Transverse colon (tissue), 4 donors: ENCODE measurements at regions not wholly inside any gene's neighbourhood (a gene's known extent, or its start where the extent isn't known, plus 50 kb on each side); places are given as distances from the start of the nearest gene placed in this dataset.
A peak's percentile ranks its signal among the peaks of the same experiment; 100 is the strongest.

Source experiments
- DNase-seq: peaks from one replicate; pipeline ENCODE4 v3.0.0-alpha.2; 2019
- H3K27ac ChIP-seq, 4 donors: fragments of 200-600 bp; sonication (generic); 2 replicates each; pipeline ENCODE4 v1.5.1; 2016 to 2018; ENCODE audit warnings: inconsistent platforms in 4 of 4
- H3K27me3 ChIP-seq: fragments of 200-600 bp; sonication (generic); 2 replicates; pipeline ENCODE4 v1.5.1; 2017; ENCODE audit warnings: inconsistent platforms
- H3K36me3 ChIP-seq, 4 donors: fragments of 200-600 bp; sonication (generic); 2 replicates each; pipeline ENCODE4 v1.5.1; 2017 to 2019; ENCODE audit warnings: inconsistent platforms in 4 of 4
- H3K4me1 ChIP-seq, 4 donors: fragments of 200-600 bp; sonication (generic); 2 replicates each; pipeline ENCODE4 v1.5.1; 2017 to 2020; ENCODE audit warnings: inconsistent platforms in 4 of 4
- H3K4me3 ChIP-seq, 4 donors: fragments of 200-600 bp; sonication (generic); 1 replicate in 1 of 4; 2 replicates in 3 of 4; pipeline versions ENCODE4 v1.5.1 to v1.6.1; 2017 to 2019; ENCODE audit warnings: inconsistent platforms in 4 of 4
- H3K9me3 ChIP-seq, 2 donors: fragments of 200-600 bp; sonication (generic); 2 replicates each; pipeline ENCODE4 v1.5.1; 2017 to 2019; ENCODE audit warnings: inconsistent platforms in 2 of 2
- CTCF ChIP-seq, 5 experiments: fragments of 200-600 bp in 3 of 5; fragments of 450-650 bp in 2 of 5; sonication (generic) in 3 of 5; IDR thresholded peaks; 1 replicate in 2 of 5; 2 replicates in 3 of 5; pipeline ENCODE4 v1.5.1; 2016 to 2017; ENCODE audit warnings: antibody characterized with exemption in 5 of 5, inconsistent platforms in 3 of 5, mild to moderate bottlenecking in 2 of 5, moderate library complexity in 1 of 5
- EP300 ChIP-seq: sonication (generic); formaldehyde crosslinking; IDR thresholded peaks from one replicate; pipeline ENCODE4 v1.6.1; 2017; ENCODE audit warnings: antibody characterized with exemption, low read depth
- POLR2A ChIP-seq: fragments of 450-650 bp; IDR thresholded peaks from one replicate; pipeline ENCODE4 v1.6.1; 2016; ENCODE audit warnings: antibody characterized with exemption, mild to moderate bottlenecking, moderate library complexity
- POLR2AphosphoS5 ChIP-seq, 3 donors: sonication (generic); formaldehyde crosslinking; IDR thresholded peaks; one replicate each; pipeline ENCODE4 v1.6.1; 2016; ENCODE audit warnings: antibody characterized with exemption in 3 of 3
- WGBS, 2 donors: methylation state at CpG; one replicate each; pipeline ENCODE4 v1.1.5; 2018; ENCODE audit warnings: low coverage in 1 of 2; 5-methylcytosine and 5-hydroxymethylcytosine counted together
- in situ Hi-C, 4 donors: fragments of 200-750 bp; cut with MboI; loops; one replicate each; pipeline versions ENCODE4 v1.15.0 to v1.15.1; 2017; ENCODE audit warnings: low sequenced_read_pairs in 3 of 4, low pct_ligation_motif_present in 1 of 4, low pct_unique_long_range_greater_than_20kb in 1 of 4
- intact Hi-C: fragments of 100-400 bp; cut with DNase I; formaldehyde crosslinking; loops from one replicate; pipeline ENCODE4 v1.15.1; 2023; ENCODE audit warnings: low total_unique reads

GRCh38 chr6:85364344-85364743, 85.5 kb upstream of the NT5E start:
- no peaks in the 10 kb centered on the region for H3K36me3 ChIP-seq
- peaks cover 0 to 17% (median 4%) of the 10 kb centered on the region in 4 donors for H3K4me1 ChIP-seq
- no peak overlapping the region for H3K4me3 ChIP-seq
- no peaks in the 10 kb centered on the region for H3K27me3 ChIP-seq
- TF ChIP-seq POLR2A (no peak), EP300 (no peak), POLR2AphosphoS5 (IDR thresholded peaks at IDR 0.05) (no peak), CTCF (IDR thresholded peaks at IDR 0.05) (no peak)
- intact Hi-C loops (no loop called here), in situ Hi-C loops (loop anchor here in 1 of 4 donors (5.0 kb wide), 1 partner anchor 118 kb away; no protein-coding TSS in a partner anchor)
- no peak for DNase-seq
- H3K9me3 ChIP-seq = no peaks in the 10 kb centered on the region
- 69 to 78% methylated on average over 2 of the region's 2 CpGs for WGBS, 2 donors
- no peak overlapping the region for H3K27ac ChIP-seq

- Histone ChIP-seq H3K4me3 (no peak overlapping the region), H3K4me1 (peaks cover 0 to 17% (median 4%) of the 10 kb centered on the region in 4 donors), H3K36me3 (no peaks in the 10 kb centered on the region), H3K9me3 (no peaks in the 10 kb centered on the region), H3K27me3 (no peaks in the 10 kb centered on the region), H3K27ac (no peak overlapping the region)
- in situ Hi-C loops = loop anchor here in 1 of 4 donors (5.0 kb wide), 1 partner anchor 118 kb away; no protein-coding TSS in a partner anchor
- no peak for DNase-seq
- intact Hi-C loops = no loop called here
- TF ChIP-seq POLR2A = no peak
- TF ChIP-seq CTCF (IDR thresholded peaks at IDR 0.05) = no peak
- TF ChIP-seq POLR2AphosphoS5 (IDR thresholded peaks at IDR 0.05) = no peak
- no peak for TF ChIP-seq EP300
- WGBS, 2 donors = 92 to 95% methylated on average over 2 of the region's 2 CpGs
Measured at GRCh38 chr6:85363870-85364269, 86.0 kb upstream of the NT5E start.

- Histone ChIP-seq H3K4me3 (no peak overlapping the region), H3K4me1 (peaks cover 0 to 17% (median 4%) of the 10 kb centered on the region in 4 donors), H3K27ac (no peak overlapping the region), H3K36me3 (no peaks in the 10 kb centered on the region), H3K27me3 (no peaks in the 10 kb centered on the region), H3K9me3 (no peaks in the 10 kb centered on the region)
- 93 to 100% methylated on average over 2 of the region's 2 CpGs for WGBS, 2 donors
- TF ChIP-seq POLR2AphosphoS5 (IDR thresholded peaks at IDR 0.05) = no peak
- in situ Hi-C loops (loop anchor here in 1 of 4 donors (5.0 kb wide), 1 partner anchor 120 kb away; no protein-coding TSS in a partner anchor), intact Hi-C loops (no loop called here)
- DNase-seq = no peak
Measured at GRCh38 chr6:85362652-85363310, 87.1 kb upstream of the NT5E start.

GRCh38 chr6:85361643-85362014, 88.3 kb upstream of the NT5E start:
- Histone ChIP-seq H3K36me3 (no peaks in the 10 kb centered on the region), H3K4me1 (peaks cover 0 to 17% (median 4%) of the 10 kb centered on the region in 4 donors), H3K4me3 (no peak overlapping the region), H3K27me3 (no peaks in the 10 kb centered on the region), H3K27ac (peak overlapping the region in 1 of 4 donors; percentile 29), H3K9me3 (no peaks in the 10 kb centered on the region)
- in situ Hi-C loops (loop anchor here in 1 of 4 donors (5.0 kb wide), 1 partner anchor 121 kb away; no protein-coding TSS in a partner anchor), intact Hi-C loops (no loop called here)
- WGBS, 2 donors = 98% methylated on average over 2 of the region's 2 CpGs; no CpG with 5 or more reads in 1 of the 2 donors
- no peak for DNase-seq
- TF ChIP-seq CTCF (IDR thresholded peaks at IDR 0.05) = no peak
- TF ChIP-seq POLR2A = no peak
- TF ChIP-seq POLR2AphosphoS5 (IDR thresholded peaks at IDR 0.05) = no peak
- no peak for TF ChIP-seq EP300
